WTC11 (cell line): ENCODE measurements at regions not wholly inside any gene's neighbourhood (a gene's known extent, or its start where the extent isn't known, plus 50 kb on each side); places are given as distances from the start of the nearest gene placed in this dataset.

Experiments used
- ATAC-seq: fragments of 200-7000 bp; cut with Tn5 transposase; 2 replicates; pipeline ENCODE4 v1.10.0; 2021; ENCODE audit warnings: mild to moderate bottlenecking, moderate library complexity
- CTCF ChIA-PET: fragments of 300-600 bp; sonication (Branson Sonifier 250); formaldehyde crosslinking; loops from one replicate; lab custom pipeline; 2021; ENCODE audit warnings: antibody characterized with exemption; lab: Charles Lee
- POLR2A ChIA-PET: fragments of 350-600 bp; sonication (Branson Sonifier 250); formaldehyde crosslinking; loops from one replicate; lab custom pipeline; 2021; ENCODE audit warnings: antibody characterized with exemption; lab: Charles Lee
- DNase-seq: peaks from one replicate; pipeline ENCODE4 v3.0.0; 2021; ENCODE audit warnings: low spot score
- H3K27ac Mint-ChIP-seq: 2 replicates; pipeline ENCODE4 v1.8.0; 2021; ENCODE audit warnings: mixed read lengths
- H3K27me3 Mint-ChIP-seq: 2 replicates; pipeline ENCODE4 v1.8.0; 2021; ENCODE audit warnings: low read depth, mild to moderate bottlenecking, moderate library complexity, mixed read lengths
- H3K36me3 Mint-ChIP-seq: 2 replicates; pipeline ENCODE4 v1.8.0; 2021; ENCODE audit warnings: mixed read lengths
- H3K4me1 Mint-ChIP-seq: 2 replicates; pipeline ENCODE4 v1.8.0; 2022; ENCODE audit warnings: mixed read lengths
- H3K4me3 Mint-ChIP-seq: 2 replicates; pipeline ENCODE4 v1.8.0; 2021; ENCODE audit warnings: mild to moderate bottlenecking, moderate library complexity, mixed read lengths
- H3K9me3 Mint-ChIP-seq: 2 replicates; pipeline ENCODE4 v1.8.0; 2021; ENCODE audit warnings: mixed read lengths
- ATF1 ChIP-seq: sonication (generic); formaldehyde crosslinking; IDR thresholded peaks from 2 replicates; pipeline ENCODE4 v1.8.1; 2023; ENCODE audit warnings: mild to moderate bottlenecking, moderate library complexity, missing genetic modification reagents
- CREM ChIP-seq: sonication (generic); formaldehyde crosslinking; IDR thresholded peaks from 2 replicates; pipeline ENCODE4 v1.8.1; 2022; ENCODE audit warnings: mild to moderate bottlenecking, missing genetic modification reagents, moderate library complexity
- FOXJ3 ChIP-seq: sonication (generic); formaldehyde crosslinking; IDR thresholded peaks from 2 replicates; pipeline ENCODE4 v1.9.0; 2021; ENCODE audit warnings: missing genetic modification reagents, mild to moderate bottlenecking, borderline replicate concordance
- FOXP1 ChIP-seq: sonication (generic); formaldehyde crosslinking; IDR thresholded peaks from 2 replicates; pipeline ENCODE4 v1.8.0; 2022; ENCODE audit warnings: missing genetic modification reagents, mild to moderate bottlenecking, moderate library complexity, borderline replicate concordance
- GABPB1 ChIP-seq: sonication (generic); formaldehyde crosslinking; IDR thresholded peaks from 2 replicates; pipeline ENCODE4 v1.8.1; 2023; ENCODE audit warnings: mild to moderate bottlenecking, missing genetic modification reagents
- GTF2I ChIP-seq: fragments of 250-450 bp; sonication (Bioruptor Pico); conservative IDR thresholded peaks from 2 replicates; pipeline ENCODE4 v1.4.0; 2021; ENCODE audit warnings: mild to moderate bottlenecking
- IRF2 ChIP-seq: sonication (generic); formaldehyde crosslinking; IDR thresholded peaks from 2 replicates; pipeline ENCODE4 v1.8.0; 2022; ENCODE audit warnings: low read depth, missing genetic modification reagents, borderline replicate concordance
- MXD4 ChIP-seq: fragments of 250-450 bp; sonication (Bioruptor Pico); IDR thresholded peaks from 2 replicates; pipeline ENCODE4 v1.8.0; 2021; ENCODE audit warnings: mild to moderate bottlenecking, moderate library complexity, borderline replicate concordance
- NFATC4 ChIP-seq: fragments of 250-450 bp; sonication (Bioruptor Pico); IDR thresholded peaks from 2 replicates; pipeline ENCODE4 v1.9.0; 2021; ENCODE audit warnings: mild to moderate bottlenecking
- NR2C2 ChIP-seq: sonication (generic); formaldehyde crosslinking; IDR thresholded peaks from 2 replicates; pipeline ENCODE4 v1.8.0; 2022; ENCODE audit warnings: mild to moderate bottlenecking, missing genetic modification reagents
- OVOL2 ChIP-seq: fragments of 250-450 bp; sonication (Bioruptor Pico); IDR thresholded peaks from 2 replicates; pipeline ENCODE4 v1.9.0; 2021; ENCODE audit warnings: mild to moderate bottlenecking, borderline replicate concordance
- RORB ChIP-seq: fragments of 250-450 bp; sonication (Bioruptor Pico); IDR thresholded peaks from 2 replicates; pipeline ENCODE4 v1.9.0; 2021; ENCODE audit warnings: mild to moderate bottlenecking
- SMAD4 ChIP-seq: sonication (generic); formaldehyde crosslinking; IDR thresholded peaks from 2 replicates; pipeline ENCODE4 v1.8.0; 2022; ENCODE audit warnings: mild to moderate bottlenecking, missing genetic modification reagents
- TEAD4 ChIP-seq: sonication (generic); formaldehyde crosslinking; IDR thresholded peaks from 2 replicates; pipeline ENCODE4 v1.8.0; 2022; ENCODE audit warnings: mild to moderate bottlenecking, missing genetic modification reagents
- ZNF317 ChIP-seq: sonication (generic); formaldehyde crosslinking; IDR thresholded peaks from 2 replicates; pipeline ENCODE4 v1.8.1; 2023; ENCODE audit warnings: low read depth, mild to moderate bottlenecking, moderate library complexity, missing genetic modification reagents, borderline replicate concordance
- ZNF423 ChIP-seq: fragments of 250-450 bp; sonication (Bioruptor Pico); IDR thresholded peaks from 2 replicates; pipeline ENCODE4 v2.1.2; 2022; ENCODE audit warnings: mild to moderate bottlenecking, moderate library complexity
- ZNF671 ChIP-seq: fragments of 250-450 bp; sonication (Bioruptor Pico); IDR thresholded peaks from 2 replicates; pipeline ENCODE4 v1.8.0; 2021; ENCODE audit warnings: mild to moderate bottlenecking
- TF ChIP-seq, protein P1 (sequence below): fragments of 250-450 bp; sonication (Bioruptor Pico); IDR thresholded peaks from 2 replicates; pipeline ENCODE4 v1.9.0; 2021; ENCODE audit warnings: mild to moderate bottlenecking
- TF ChIP-seq, protein P2 (sequence below): fragments of 250-450 bp; sonication (Bioruptor Pico); IDR thresholded peaks from 2 replicates; pipeline ENCODE4 v1.9.0; 2021; ENCODE audit warnings: mild to moderate bottlenecking
- TF ChIP-seq, protein P3 (sequence below): sonication (generic); formaldehyde crosslinking; IDR thresholded peaks from 2 replicates; pipeline ENCODE4 v1.8.1; 2022; ENCODE audit warnings: mild to moderate bottlenecking, moderate library complexity, missing genetic modification reagents
- TF ChIP-seq, protein P4 (sequence below): sonication (generic); formaldehyde crosslinking; IDR thresholded peaks from 2 replicates; pipeline ENCODE4 v1.8.1; 2023; ENCODE audit warnings: mild to moderate bottlenecking, moderate library complexity, missing genetic modification reagents

DNA sequence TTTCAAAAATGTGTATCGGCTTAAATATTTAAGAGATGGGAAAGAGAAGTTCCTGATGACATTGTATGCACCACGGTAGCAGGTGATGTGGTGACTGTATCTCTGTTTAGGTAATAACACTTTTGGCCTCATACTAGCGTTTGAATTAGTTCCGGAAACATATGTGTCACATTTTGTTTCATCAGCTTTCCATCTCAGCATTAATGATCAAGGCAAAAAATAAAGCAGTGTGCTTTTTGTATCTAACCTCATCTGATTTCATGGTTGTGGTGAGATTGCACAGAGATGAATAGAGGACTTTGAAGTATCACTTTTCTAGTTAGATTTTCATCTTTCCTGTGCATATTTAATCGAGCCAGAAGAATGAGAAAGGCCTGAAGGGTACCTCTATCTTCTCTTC lies 206.4 kb upstream of the SPRY1 start (continued):
- no peak for TF ChIP-seq ZNF423
- TF ChIP-seq, all 79 proteins: peak for 0

DNA sequence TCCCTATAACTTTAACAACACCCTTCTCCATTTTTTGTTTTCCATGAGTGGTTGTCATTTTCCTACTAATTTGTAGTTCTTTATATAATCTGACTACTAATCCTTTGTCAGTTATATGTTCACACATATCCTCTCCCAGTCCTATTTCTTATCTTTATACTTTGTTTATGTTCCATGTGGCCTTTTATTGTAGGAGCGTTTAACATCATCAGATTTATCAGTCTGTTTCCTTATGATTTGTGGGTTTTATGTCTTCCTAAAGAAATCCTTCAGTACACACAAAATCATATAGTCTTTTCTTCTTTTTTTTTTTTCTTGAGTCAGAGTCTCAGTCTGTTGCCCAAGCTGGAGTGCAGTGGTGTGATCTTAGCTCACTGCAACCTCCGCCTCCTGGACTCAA lies 204.9 kb upstream of the SPRY1 start:
- no peak overlapping the region for H3K27ac Mint-ChIP-seq

DNA sequence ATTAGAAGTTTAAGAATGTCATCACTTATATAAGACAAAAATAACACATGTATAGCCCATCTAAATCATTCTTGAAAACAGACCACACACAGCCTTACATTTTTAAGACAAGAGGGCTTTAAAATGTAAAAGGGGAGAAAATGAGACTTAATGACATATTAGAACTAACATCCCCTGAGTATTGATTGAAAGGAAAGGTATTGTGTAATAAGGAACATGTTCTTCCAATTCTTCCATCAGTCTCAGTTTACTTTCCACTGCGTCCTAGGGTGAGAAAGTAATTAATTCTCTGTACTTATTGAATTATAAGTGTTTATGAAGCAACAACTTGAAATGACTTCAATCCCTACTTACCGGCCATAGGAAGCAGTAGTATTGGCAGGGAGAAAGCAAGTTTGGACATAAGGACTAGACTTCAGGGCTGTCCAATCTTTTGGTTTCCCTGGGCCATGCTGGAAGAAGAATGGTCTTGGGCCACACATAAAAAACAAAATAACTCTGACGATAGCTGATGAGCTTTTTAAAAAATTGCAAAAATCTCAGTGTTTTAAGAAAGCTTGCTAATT lies 202.7 kb upstream of the SPRY1 start:
- no peaks in the 10 kb centered on the region; the same call in 1 of the 2 replicates for H3K9me3 Mint-ChIP-seq
- TF ChIP-seq RORB (no peak), GABPB1 (no peak), GTF2I (CRISPR knock-in tag) (no peak), ZNF317 (no peak), SMAD4 (no peak), IRF2 (CRISPR knock-in tag) (no peak), TEAD4 (CRISPR knock-in tag) (no peak), NFATC4 (CRISPR knock-in tag) (no peak)
- TF ChIP-seq, protein P1, sequence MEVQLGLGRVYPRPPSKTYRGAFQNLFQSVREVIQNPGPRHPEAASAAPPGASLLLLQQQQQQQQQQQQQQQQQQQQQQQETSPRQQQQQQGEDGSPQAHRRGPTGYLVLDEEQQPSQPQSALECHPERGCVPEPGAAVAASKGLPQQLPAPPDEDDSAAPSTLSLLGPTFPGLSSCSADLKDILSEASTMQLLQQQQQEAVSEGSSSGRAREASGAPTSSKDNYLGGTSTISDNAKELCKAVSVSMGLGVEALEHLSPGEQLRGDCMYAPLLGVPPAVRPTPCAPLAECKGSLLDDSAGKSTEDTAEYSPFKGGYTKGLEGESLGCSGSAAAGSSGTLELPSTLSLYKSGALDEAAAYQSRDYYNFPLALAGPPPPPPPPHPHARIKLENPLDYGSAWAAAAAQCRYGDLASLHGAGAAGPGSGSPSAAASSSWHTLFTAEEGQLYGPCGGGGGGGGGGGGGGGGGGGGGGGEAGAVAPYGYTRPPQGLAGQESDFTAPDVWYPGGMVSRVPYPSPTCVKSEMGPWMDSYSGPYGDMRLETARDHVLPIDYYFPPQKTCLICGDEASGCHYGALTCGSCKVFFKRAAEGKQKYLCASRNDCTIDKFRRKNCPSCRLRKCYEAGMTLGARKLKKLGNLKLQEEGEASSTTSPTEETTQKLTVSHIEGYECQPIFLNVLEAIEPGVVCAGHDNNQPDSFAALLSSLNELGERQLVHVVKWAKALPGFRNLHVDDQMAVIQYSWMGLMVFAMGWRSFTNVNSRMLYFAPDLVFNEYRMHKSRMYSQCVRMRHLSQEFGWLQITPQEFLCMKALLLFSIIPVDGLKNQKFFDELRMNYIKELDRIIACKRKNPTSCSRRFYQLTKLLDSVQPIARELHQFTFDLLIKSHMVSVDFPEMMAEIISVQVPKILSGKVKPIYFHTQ (CRISPR knock-in tag), result no peak
- TF ChIP-seq, protein P2, sequence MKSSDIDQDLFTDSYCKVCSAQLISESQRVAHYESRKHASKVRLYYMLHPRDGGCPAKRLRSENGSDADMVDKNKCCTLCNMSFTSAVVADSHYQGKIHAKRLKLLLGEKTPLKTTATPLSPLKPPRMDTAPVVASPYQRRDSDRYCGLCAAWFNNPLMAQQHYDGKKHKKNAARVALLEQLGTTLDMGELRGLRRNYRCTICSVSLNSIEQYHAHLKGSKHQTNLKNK, result no peak
- TF ChIP-seq, protein P3, sequence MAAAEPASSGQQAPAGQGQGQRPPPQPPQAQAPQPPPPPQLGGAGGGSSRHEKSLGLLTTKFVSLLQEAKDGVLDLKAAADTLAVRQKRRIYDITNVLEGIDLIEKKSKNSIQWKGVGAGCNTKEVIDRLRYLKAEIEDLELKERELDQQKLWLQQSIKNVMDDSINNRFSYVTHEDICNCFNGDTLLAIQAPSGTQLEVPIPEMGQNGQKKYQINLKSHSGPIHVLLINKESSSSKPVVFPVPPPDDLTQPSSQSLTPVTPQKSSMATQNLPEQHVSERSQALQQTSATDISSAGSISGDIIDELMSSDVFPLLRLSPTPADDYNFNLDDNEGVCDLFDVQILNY, result no peak
- no peak overlapping the region for H3K4me3 Mint-ChIP-seq
- H3K27me3 Mint-ChIP-seq, result no peaks in the 10 kb centered on the region
- no peaks in the 10 kb centered on the region for H3K4me1 Mint-ChIP-seq
- H3K27ac Mint-ChIP-seq, result no peak overlapping the region
- H3K36me3 Mint-ChIP-seq, result no peaks in the 10 kb centered on the region
- ChIA-PET CTCF (no interaction called here), POLR2A (interaction anchor here (0.6 kb wide), 1 partner anchor 13 kb away, joined by 10 read pairs; no protein-coding TSS in a partner anchor)
- DNase-seq, result no peak
- ATAC-seq, result no peak

More for the DNA sequence above, 204.9 kb upstream of the SPRY1 start:
- H3K9me3 Mint-ChIP-seq, result no peaks in the 10 kb centered on the region; the same call in 1 of the 2 replicates
- ChIA-PET CTCF (no interaction called here), POLR2A (no interaction called here)
- no peak overlapping the region for H3K4me3 Mint-ChIP-seq
- no peaks in the 10 kb centered on the region for H3K36me3 Mint-ChIP-seq
- H3K27me3 Mint-ChIP-seq, result no peaks in the 10 kb centered on the region
- peaks cover 5% of the 10 kb centered on the region for H3K4me1 Mint-ChIP-seq
- TF ChIP-seq, protein P2, result no peak
- TF ChIP-seq FOXP1 (CRISPR knock-in tag), result no peak
- no peak for TF ChIP-seq ATF1 (CRISPR knock-in tag)
- no peak for TF ChIP-seq MXD4 (CRISPR knock-in tag)
- TF ChIP-seq FOXJ3, result no peak
- no peak for TF ChIP-seq OVOL2
- no peak for TF ChIP-seq CREM (CRISPR knock-in tag)
- TF ChIP-seq, protein P4, sequence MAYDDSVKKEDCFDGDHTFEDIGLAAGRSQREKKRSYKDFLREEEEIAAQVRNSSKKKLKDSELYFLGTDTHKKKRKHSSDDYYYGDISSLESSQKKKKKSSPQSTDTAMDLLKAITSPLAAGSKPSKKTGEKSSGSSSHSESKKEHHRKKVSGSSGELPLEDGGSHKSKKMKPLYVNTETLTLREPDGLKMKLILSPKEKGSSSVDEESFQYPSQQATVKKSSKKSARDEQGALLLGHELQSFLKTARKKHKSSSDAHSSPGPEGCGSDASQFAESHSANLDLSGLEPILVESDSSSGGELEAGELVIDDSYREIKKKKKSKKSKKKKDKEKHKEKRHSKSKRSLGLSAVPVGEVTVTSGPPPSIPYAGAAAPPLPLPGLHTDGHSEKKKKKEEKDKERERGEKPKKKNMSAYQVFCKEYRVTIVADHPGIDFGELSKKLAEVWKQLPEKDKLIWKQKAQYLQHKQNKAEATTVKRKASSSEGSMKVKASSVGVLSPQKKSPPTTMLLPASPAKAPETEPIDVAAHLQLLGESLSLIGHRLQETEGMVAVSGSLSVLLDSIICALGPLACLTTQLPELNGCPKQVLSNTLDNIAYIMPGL (CRISPR knock-in tag), result no peak
- TF ChIP-seq ZNF317, result no peak
- TF ChIP-seq NR2C2 (CRISPR knock-in tag), result no peak
- no peak for TF ChIP-seq ZNF671 (CRISPR knock-in tag)
- ATAC-seq (no peak), DNase-seq (no peak)
